Tibial artery (tissue), 4 donors: ENCODE measurements at regions not wholly inside any gene's neighbourhood (a gene's known extent, or its start where the extent isn't known, plus 50 kb on each side); places are given as distances from the start of the nearest gene placed in this dataset.
"Not testable (repeated sequence)": the region's sequence is repeated elsewhere in the genome, so short reads cannot be mapped to it uniquely, and the experiment has no call there.

Source experiments
- DNase-seq, 2 donors: peaks; one replicate each; pipeline ENCODE4 v3.0.0-alpha.2; 2019
- H3K27ac ChIP-seq, 2 donors: fragments of 200-600 bp; sonication (generic) in 1 of 2; 1 replicate in 1 of 2; 2 replicates in 1 of 2; pipeline ENCODE4 v1.5.1; 2018 to 2019; ENCODE audit warnings: mild to moderate bottlenecking in 1 of 2
- H3K27me3 ChIP-seq, 2 donors: fragments of 200-600 bp; sonication (generic) in 1 of 2; one replicate each; pipeline versions ENCODE4 v1.5.1 to v1.6.0; 2016 to 2019
- H3K36me3 ChIP-seq, 3 donors: fragments of 200-600 bp; sonication (generic) in 2 of 3; one replicate each; pipeline ENCODE4 v1.5.1; 2016 to 2019; ENCODE audit warnings: mild to moderate bottlenecking in 2 of 3
- H3K4me1 ChIP-seq, 4 donors: fragments of 200-600 bp; sonication (generic) in 2 of 4; 1 replicate in 3 of 4; 2 replicates in 1 of 4; pipeline ENCODE4 v1.5.1; 2016 to 2019
- H3K4me3 ChIP-seq, 2 donors: fragments of 200-600 bp; sonication (generic) in 1 of 2; 1 replicate in 1 of 2; 2 replicates in 1 of 2; pipeline ENCODE4 v1.5.1; 2018 to 2019; ENCODE audit warnings: mild to moderate bottlenecking in 2 of 2
- H3K9me3 ChIP-seq, 3 donors: fragments of 200-600 bp; sonication (generic) in 1 of 3; one replicate each; pipeline ENCODE4 v1.5.1; 2016 to 2019
- intact Hi-C: fragments of 100-400 bp; cut with DNase I; formaldehyde crosslinking; loops from one replicate; pipeline ENCODE4 v1.15.0; 2023; ENCODE audit warnings: low total_unique reads
- TF ChIP-seq, protein P1 (sequence below), 2 experiments: fragments of 200-600 bp in 1 of 2; fragments of 450-650 bp in 1 of 2; IDR thresholded peaks; one replicate each; pipeline ENCODE4 v1.5.1; 2017 to 2019; ENCODE audit warnings: antibody characterized with exemption in 2 of 2, mild to moderate bottlenecking in 1 of 2, moderate library complexity in 1 of 2

DNA sequence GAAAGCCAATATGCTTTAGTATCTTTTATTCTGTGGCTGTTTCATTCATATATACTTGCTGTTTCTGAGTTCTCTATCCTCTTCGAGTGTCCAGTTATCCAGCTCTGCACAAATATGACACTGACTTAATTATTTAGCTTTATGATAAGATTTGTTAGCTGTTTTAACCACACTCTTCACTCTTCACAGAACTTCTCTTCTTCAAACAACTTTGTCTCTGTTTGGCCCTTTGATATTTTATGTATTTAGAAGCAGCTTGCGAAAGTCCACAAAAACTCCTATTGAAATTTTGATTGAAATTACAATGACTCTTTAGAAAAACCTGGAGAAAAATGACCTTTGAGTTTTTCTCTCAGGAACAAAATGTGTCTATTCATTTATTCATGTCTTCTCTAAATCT, 407.0 kb downstream of the CPS1 start:
- H3K36me3 ChIP-seq, result no peaks in the 10 kb centered on the region
- no peak overlapping the region for H3K4me3 ChIP-seq
- intact Hi-C loops, result no loop called here
- TF ChIP-seq, protein P1, sequence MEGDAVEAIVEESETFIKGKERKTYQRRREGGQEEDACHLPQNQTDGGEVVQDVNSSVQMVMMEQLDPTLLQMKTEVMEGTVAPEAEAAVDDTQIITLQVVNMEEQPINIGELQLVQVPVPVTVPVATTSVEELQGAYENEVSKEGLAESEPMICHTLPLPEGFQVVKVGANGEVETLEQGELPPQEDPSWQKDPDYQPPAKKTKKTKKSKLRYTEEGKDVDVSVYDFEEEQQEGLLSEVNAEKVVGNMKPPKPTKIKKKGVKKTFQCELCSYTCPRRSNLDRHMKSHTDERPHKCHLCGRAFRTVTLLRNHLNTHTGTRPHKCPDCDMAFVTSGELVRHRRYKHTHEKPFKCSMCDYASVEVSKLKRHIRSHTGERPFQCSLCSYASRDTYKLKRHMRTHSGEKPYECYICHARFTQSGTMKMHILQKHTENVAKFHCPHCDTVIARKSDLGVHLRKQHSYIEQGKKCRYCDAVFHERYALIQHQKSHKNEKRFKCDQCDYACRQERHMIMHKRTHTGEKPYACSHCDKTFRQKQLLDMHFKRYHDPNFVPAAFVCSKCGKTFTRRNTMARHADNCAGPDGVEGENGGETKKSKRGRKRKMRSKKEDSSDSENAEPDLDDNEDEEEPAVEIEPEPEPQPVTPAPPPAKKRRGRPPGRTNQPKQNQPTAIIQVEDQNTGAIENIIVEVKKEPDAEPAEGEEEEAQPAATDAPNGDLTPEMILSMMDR (IDR thresholded peaks at IDR 0.05), result no peak
- no peaks in the 10 kb centered on the region for H3K9me3 ChIP-seq
- no peaks in the 10 kb centered on the region for H3K4me1 ChIP-seq
- H3K27ac ChIP-seq, result no peak overlapping the region
- H3K27me3 ChIP-seq, result no peaks in the 10 kb centered on the region
- no peak for DNase-seq

GRCh38 chr2:210964141-210964764, 407.9 kb downstream of the CPS1 start:
- intact Hi-C loops, result no loop called here
- H3K4me3 ChIP-seq, result no peak overlapping the region
- H3K36me3 ChIP-seq, result no peaks in the 10 kb centered on the region

DNA sequence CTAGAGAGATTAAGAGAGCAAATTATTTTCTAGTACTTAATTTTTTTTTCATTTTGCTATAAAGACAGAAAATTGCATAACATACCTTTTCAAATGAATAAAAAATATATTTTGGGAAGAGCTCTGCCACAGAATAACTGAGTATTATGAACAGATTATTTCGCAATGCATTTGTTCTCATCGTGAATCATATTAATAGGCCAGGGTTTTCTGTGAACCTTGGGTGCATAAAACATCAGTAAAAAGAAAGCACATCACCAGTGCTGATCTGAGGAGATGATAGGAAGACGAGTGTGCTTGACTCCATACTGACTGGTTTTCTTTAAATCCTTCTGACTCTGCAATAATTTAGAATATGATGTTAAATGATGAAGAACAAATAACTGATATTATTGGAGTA, 409.1 kb downstream of the CPS1 start:
- Histone ChIP-seq H3K27ac (no peak overlapping the region), H3K9me3 (no peaks in the 10 kb centered on the region), H3K4me1 (no peaks in the 10 kb centered on the region), H3K4me3 (no peak overlapping the region), H3K36me3 (no peaks in the 10 kb centered on the region), H3K27me3 (no peaks in the 10 kb centered on the region)
- no peak for DNase-seq
- TF ChIP-seq, protein P1 (IDR thresholded peaks at IDR 0.05), result no peak
- intact Hi-C loops, result no loop called here

More at GRCh38 chr2:210964141-210964764, 407.9 kb downstream of the CPS1 start:
- no peaks in the 10 kb centered on the region for H3K9me3 ChIP-seq
- no peak overlapping the region for H3K27ac ChIP-seq
- DNase-seq, result no peak
- TF ChIP-seq, protein P1 (IDR thresholded peaks at IDR 0.05), result no peak
- H3K4me1 ChIP-seq, result no peaks in the 10 kb centered on the region
- H3K27me3 ChIP-seq, result no peaks in the 10 kb centered on the region

DNA sequence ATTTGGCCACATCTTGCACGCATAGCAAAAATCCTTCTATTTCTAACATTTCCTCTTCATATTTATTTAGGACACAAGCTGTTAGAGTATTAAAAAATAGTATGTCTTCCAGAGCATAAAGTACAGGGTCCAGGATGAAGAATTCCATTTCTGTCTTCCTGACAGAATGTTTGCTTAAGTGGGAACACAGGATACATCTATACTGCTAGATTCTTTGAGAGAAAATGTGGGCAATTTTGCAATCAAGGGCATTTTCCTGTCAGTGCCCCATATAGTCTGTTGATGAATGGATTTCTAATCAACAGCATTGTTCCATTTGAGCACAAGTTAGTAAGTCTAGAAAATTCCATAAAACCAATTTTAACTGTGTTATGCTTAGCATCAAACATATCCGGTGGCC, 409.9 kb downstream of the CPS1 start:
- TF ChIP-seq, protein P1 (IDR thresholded peaks at IDR 0.05), result no peak
- no peak overlapping the region for H3K27ac ChIP-seq
- intact Hi-C loops, result no loop called here

DNA sequence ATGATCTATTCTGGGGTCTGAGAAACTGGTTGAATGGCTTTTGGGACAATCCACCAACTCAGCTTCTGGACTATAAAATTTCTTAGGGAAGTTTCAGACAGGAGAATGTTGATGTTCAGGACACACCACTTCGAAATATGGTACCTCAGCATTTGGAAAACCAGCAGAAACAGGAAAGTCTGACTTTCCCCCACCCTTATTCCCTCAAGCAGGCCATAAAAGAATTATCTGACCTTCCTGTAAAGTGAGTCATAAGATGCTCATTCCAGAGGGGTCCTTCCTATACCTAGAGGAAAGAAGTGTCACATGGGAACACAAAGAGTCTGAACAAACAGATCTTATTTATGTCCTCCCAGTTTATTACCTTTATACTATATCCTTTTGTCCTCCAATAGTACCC, 415.0 kb downstream of the CPS1 start:
- H3K36me3 ChIP-seq, result no peaks in the 10 kb centered on the region
- H3K27me3 ChIP-seq, result no peaks in the 10 kb centered on the region
- no peak overlapping the region for H3K4me3 ChIP-seq
- H3K9me3 ChIP-seq, result no peaks in the 10 kb centered on the region
- H3K4me1 ChIP-seq, result no peaks in the 10 kb centered on the region
- no peak for DNase-seq
- H3K27ac ChIP-seq, result no peak overlapping the region
- TF ChIP-seq, protein P1 (IDR thresholded peaks at IDR 0.05), result no peak
- intact Hi-C loops, result no loop called here

More for the DNA sequence above, 409.9 kb downstream of the CPS1 start:
- H3K36me3 ChIP-seq, result no peaks in the 10 kb centered on the region
- no peak overlapping the region for H3K4me3 ChIP-seq
- no peak for DNase-seq
- no peaks in the 10 kb centered on the region for H3K27me3 ChIP-seq
- H3K9me3 ChIP-seq, result no peaks in the 10 kb centered on the region
- H3K4me1 ChIP-seq, result no peaks in the 10 kb centered on the region

- H3K27me3 ChIP-seq, H3K4me1 ChIP-seq, H3K27ac ChIP-seq, H3K4me3 ChIP-seq, intact Hi-C loops, DNase-seq, H3K9me3 ChIP-seq, H3K36me3 ChIP-seq: not testable (repeated sequence)
These were observed 430.4 kb downstream of the CPS1 start for GRCh38 chr2:210986806-210987205.
